ENCODE measurements at regions not wholly inside any gene's neighbourhood (a gene's known extent, or its start where the extent isn't known, plus 50 kb on each side); places are given as distances from the start of the nearest gene placed in this dataset.
"Not testable (repeated sequence)": the region's sequence is repeated elsewhere in the genome, so short reads cannot be mapped to it uniquely, and the experiment has no call there.

GRCh38 chr7:97928844-97929243 is 56.6 kb upstream of the ASNS start:
- not testable (repeated sequence) for DNase-seq (ENCODE audit: low spot score)

GRCh38 chr7:97927790-97928748 is 55.9 kb upstream of the ASNS start:
- DNase-seq (ENCODE audit: low spot score) = peak; percentile 64

Data from germinal center (tissue), 1 donor.